Islet of Langerhans (tissue), 1 donor: ENCODE measurements at regions not wholly inside any gene's neighbourhood (a gene's known extent, or its start where the extent isn't known, plus 50 kb on each side); places are given as distances from the start of the nearest gene placed in this dataset.
A peak's percentile ranks its signal among the peaks of the same experiment; 100 is the strongest.

ENCODE experiments used
- FAIRE-seq: peaks from one replicate; lab custom pipeline; 2011; peaks lifted over from hg19 to GRCh38; lab: Jason Lieb, UNC

DNA sequence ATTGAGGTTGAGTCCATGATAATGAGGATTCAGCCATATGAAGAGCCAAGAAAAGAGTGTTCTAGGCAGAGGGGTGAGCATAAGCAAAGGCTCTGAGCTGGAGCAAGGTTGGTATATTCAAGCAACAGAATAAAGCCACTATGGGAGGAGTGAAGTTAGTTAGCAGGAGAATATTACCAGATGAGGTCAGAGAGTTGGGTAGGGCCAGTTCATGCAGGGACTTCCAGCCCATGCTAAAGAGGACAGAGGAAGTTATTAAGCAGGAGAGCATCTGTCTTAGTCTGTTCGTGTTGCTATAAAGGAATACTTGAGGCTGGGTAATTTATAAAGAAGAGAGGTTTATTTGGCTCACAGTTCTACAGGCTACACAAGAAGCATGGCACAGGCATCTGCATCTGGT lies 57.1 kb upstream of the ATG10 start:
- FAIRE-seq = no peak

DNA sequence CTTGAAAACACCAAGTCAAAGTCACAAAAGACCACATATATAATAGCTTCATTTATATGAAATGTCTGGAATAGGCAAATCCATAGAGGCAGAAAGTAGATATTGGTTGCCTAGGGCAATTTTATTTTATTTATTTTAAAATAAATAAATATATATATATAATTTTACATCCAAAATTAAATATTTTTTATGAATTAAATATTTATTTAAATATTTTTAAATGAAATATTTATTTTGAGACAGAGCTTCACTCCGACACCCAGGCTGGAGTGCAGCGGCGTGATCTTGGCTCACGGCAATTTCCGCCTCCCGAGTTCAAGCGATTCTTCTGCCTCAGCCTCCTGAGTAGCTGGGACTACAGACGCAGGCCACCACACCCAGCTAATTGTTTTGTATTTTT lies 58.9 kb upstream of the ATG10 start:
- FAIRE-seq = no peak

DNA sequence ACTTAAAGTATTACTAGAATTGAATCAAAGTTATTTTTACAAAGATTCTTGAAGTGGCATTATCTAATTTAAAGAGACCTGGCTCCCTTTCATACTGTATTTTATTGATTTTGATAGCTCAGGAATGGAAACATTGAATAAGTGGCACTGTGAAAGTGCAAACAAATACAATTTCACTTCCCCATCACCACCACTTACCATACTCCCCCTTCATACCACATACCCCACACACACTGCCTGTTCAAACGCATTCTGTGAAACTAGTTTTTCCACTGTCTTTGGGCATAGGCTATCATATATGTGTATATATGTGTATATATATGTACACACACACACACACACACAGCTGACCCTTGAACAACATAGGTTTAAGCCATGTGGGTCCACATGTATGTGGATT lies 62.1 kb upstream of the ATG10 start:
- FAIRE-seq = no peak

DNA sequence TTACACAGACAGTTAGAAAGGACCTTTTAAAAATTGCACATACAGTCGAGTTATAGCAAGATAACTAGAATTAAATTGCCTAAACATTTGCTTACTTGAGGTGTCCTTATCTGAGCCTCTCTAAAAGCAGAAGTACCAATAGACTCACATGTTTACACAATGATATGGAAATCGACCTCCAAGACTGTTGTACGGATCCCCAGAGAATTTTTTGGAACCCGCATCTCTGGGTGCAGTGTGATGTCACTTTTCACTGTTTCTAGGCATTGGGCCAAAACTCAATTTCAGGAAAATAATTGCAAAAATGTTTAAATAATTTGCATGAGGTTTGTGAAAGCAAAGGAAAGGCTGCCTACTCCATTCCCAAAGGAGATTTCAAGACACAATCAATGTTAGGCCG lies 63.1 kb upstream of the ATG10 start:
- FAIRE-seq = no peak

DNA sequence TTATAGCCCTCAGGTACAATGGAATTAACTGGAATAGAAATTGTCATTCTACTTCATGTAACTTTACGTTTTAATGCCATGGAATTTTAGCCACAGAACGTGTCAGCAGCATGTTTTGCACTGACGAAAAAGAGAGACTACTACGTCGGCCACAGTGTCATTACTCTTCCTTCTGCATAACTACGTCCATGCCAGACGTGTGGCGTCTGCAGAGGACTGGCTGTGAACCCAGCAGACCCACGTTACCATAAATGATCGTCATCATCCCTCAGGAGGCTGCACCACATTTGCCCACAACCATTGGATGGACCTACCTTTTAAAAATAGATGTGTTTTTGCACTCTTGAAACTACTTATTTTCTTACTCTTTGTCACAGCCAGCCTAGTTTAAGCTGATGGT lies 63.8 kb upstream of the ATG10 start:
- FAIRE-seq = no peak

DNA sequence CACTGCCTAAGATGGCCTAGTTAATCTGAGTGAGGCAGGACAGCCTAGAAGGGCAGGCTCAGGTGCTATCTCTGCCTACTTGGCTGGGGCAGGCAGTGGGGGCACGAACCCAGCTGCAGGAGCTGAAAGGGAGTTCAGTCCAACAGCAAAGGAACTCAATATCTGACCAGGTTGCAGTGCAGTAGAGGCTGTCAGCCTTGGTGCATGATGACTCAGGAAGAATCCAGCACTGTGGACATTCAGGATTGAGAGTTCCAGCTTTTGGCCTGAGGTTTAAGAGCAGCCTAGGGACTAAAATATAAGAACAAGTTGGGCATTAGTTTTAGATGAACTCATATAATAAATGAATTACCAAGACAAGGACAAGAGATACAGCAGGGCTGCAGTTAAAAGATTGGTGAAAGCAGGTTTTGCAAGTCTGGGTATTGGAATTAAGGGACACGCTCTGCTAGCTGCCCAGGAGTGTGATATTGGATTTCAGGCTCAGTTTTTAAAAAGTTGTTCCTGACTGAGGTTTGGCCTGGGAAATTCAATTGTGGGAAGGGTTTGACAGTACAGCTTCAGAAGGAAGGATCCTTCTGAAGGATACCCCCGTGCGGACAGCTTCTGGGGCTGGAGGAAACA lies 64.7 kb upstream of the ATG10 start:
- no peak for FAIRE-seq

DNA sequence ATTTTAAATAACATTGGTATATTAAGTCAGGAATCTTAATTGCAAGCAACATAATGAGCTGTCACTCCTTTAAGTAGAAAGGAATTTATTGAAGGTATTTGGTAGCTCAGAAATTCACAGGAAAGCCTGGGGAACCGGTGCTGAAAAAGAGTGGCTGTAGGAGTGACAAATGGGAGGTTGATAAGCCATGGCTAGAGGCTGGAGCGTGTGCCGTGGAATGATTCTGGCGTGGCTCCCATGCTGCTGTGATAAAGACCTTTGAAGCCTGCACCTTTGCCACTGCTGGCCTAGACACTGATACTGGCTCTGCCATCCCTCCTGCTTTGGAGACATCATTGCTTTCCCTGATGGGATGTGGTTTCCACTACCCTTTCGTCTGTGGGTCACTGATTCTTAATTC lies 65.7 kb upstream of the ATG10 start:
- FAIRE-seq = no peak

DNA sequence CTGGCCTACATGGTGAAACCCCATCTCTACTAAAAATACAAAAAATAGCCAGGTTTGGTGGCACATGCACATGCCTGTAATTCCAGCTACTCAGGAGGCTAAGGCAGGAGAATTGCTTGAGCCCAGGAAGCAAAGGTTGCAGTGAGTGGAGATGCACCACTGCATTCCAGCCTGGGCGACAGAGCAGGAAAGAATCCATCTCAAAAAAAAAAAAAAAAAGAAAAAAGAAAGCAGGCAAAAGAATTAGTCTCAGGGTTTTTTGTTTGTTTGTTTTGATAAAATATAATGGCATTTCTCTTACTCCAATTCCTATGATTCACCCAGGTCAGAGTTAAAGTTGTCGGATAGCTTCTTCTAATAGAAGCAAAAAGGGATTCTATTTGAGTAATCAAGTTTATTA lies 67.0 kb upstream of the ATG10 start:
- peak; percentile 27 for FAIRE-seq

DNA sequence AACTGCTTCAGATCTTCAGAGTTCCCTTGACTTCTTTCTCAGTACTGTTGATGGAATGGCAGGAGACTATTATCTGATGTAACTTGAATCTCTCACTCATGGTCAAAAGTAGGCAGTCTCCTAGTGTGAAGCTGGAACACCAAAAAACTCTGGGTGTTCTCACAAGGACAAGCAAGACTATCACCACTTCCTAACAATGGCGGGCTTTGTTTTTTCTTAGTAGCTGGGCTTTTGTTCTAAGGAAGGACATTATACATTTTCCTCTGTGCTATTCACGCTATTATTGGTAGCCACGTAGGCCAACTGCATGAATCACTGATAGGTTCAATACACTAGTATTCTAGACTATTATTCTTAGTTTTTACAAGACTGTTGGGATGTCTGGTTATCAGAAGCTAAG lies 67.7 kb upstream of the ATG10 start:
- FAIRE-seq = no peak

DNA sequence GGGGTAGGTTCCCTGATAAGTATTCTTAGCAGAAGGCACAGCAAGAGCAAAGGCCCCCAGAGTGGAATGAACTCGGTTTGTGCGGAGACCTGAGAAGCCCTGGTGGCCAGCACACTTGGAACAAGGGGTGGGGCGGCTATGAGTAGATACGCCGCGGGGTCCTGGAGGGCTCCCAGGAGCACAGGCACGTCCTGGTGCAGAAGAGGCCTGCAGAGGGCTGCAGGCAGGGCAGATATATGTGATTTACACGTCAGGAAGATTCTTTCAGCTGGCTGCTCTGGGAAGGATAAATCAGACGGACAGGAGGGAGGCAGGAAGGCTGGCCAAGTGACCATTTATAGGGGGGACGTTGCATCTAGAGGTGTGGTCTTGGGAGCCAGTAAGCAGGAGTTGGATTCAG lies 70.2 kb upstream of the ATG10 start:
- FAIRE-seq = no peak

DNA sequence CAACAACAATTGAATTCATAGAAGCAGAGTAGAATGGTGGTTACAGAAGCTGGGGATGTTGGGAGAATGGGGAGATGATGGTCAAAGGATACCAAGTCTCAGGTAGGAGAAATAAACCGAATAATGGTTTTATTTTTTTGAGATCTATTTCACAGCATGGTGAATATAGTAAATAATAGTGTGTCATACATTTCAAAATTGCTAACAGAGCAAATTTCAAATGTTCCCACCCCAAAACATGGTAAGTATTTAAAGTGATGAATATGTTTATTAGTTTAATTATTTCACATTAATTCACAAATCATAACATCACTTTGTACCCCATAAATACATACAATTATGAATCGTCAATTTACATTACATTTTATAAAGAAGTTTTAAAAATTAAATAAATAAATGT lies 72.7 kb upstream of the ATG10 start:
- no peak for FAIRE-seq

DNA sequence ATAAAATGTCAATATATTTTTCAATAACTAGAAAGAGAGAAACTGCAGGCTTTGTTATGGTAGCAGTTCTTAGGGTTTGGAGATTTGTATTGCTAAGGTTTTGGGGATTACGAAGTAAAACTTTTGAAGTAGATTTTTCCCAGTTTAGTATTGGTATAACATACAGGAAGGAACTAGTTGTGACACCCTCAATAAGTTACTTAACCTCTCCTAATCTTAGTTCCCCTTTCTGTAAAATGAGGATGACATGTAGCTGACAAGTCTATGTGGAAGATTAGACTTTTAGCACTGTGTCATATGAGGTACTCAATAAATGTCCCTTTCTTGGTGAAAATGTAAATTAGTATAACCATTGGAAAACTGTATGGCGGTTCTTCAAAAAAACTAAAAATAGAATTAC lies 73.4 kb upstream of the ATG10 start:
- no peak for FAIRE-seq

DNA sequence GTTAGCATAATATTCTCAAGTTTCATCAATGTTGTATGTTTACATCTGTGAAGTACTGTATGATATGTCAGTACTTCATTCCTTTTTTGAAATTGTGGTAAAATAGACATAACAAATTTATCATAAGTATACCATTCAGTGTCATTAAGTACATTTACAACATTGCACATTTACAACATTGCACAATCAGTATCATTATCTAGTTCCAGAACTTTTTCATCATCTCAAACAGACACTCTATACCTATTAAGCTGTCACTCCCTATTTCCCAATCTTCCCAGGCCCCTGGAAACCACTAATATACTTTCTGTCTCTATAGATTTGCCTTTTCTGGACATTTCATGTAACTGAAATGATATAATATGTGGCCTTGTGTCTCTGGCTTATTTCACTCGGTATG lies 75.1 kb upstream of the ATG10 start:
- FAIRE-seq = no peak

DNA sequence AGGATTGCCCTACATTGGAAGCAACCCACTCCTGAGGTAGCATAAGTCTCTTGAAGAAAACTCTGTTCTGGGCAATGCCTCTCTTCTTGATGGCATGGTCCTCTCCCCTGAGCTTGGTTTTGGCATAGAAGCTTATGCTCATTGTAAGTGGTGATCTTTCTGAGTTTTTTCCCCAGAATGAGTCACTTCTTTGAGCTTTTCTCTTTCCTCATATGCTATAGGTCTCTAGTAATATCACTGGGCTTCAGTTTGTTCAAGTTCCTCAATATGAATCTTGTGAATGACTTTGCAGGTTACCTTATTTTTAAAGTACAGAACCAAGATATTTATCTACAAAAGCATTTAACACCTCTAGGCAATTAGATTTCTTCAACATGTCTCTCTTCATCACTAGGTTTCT lies 76.5 kb upstream of the ATG10 start:
- FAIRE-seq = no peak

DNA sequence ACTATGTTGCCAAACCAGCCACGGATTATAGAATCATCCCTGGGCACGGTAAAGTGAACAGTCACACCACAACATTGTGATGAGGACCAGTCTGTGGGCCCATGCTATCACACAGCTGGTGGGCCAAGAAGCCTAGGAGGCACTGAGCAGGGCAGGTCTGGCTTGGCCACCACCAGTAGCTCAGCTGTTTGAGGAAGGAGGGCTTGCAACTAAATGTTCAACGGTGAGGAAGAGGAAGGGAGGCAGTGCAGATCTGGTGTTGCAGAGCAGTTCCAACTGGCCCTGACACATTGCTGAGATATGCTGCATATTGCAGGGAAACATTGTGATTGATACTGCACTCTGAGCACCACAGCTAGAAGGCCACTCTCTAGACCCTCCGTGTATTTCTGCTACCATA lies 77.9 kb upstream of the ATG10 start:
- FAIRE-seq = no peak

DNA sequence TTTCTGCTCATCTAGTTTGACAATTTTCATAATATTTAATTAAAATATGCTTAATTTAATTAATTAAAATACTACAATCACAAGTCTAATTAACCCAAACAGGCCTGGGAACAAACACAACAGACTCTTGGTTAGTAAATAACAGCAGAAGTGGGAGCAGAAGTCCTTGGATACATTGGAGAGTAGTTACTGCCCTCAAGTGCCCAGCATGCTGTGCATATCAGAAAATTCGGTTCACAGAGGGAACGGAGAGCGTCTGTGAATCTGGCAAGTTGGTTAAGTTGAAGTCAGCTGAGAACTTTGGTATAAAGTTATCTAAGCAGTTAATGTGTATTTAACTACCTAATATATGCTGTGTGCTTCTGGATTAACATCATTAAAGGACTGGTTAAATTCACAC lies 87.0 kb upstream of the ATG10 start:
- FAIRE-seq = no peak

DNA sequence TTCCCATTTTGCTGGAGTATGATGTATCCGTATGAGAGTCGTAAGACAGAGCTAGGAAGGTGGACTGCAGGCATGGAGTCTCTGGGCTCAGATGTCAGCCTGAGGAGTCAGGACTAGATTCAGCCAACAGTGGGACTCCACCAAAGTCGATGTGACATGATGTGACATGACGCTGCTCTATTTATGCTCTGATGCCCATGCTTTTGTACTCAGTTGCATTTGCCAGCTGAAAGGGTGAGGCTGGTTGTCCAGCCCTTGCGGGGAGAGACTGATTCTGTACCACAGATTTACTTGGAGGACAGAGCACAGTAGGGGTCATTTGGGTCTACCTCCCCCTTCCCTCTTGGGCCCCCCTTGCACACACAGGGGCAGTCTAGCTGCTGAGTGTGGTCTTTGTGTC lies 88.5 kb upstream of the ATG10 start:
- no peak for FAIRE-seq

DNA sequence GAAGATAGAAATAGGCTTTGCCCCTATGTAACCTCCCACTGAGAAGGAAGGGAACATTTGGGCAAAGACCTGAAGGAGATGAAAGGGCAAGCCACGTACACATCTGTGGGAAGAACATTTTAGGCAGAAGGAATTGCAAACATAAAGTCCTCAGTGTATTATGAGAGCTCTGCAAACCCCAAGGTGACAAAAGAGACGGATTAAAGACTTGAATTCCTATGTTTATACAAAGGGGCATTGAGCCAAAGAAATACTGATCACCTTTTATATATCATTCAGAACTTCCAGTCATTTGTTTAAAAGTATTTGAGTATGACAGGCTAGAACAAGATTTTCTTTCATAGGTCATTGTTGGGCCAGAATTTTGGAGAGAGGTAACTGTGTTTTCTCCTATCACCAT lies 90.2 kb upstream of the ATG10 start:
- no peak for FAIRE-seq

DNA sequence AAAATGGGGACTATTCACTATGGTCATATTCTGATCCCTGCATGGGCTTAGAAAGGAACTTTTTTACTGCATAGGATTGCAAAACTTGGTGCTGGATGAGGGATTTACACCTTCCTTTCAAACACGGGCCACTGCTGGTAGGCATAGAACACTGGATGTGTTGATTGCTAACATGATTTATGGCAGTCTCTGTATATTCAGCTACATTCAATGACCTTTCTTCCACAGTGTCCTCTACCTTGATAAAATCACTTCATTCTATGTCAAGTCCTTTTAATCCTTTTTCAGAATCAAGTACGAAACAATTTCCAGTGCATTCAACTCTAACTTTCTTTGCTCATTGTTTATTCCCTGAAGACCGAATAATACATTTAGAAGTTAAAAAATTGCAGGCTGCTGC lies 91.9 kb upstream of the ATG10 start:
- no peak for FAIRE-seq

DNA sequence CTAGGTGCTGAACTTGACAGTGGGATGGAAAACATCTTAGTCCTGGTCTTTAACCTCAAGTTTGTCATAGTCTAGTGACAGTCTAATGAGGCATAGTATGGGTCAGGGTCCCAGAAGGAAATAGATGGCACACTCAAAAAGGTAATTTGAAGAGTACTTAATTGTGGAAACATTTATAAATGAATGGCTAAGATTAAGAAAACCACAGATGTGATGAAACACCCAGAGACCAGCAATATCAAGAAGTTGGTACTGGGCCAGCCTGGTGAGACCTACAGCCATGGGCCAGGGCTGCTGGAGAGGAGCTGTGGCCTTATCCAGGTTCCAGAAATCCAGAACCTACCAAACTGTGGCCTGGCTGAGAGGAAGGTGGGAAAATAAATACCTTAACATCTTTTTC lies 93.5 kb upstream of the ATG10 start:
- FAIRE-seq = no peak

DNA sequence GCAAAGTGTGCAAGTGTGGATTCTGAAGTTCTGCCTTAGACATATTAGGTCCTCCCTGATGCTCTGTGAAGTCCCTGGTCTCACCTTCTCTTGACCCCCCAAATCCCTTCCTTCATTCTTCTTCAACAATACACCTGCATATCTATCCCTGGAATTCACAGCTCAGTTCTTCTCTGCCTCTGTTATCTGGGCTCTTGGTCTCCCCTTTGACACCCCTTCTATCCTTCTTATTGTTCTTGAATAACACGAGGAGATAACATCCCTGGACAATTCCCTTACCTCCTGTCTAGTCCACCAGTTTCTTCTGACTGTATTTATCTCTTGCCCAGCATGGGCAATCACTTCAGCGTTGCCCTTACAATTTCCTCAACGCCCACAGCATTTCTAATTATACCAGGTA lies 104.8 kb upstream of the ATG10 start:
- no peak for FAIRE-seq

DNA sequence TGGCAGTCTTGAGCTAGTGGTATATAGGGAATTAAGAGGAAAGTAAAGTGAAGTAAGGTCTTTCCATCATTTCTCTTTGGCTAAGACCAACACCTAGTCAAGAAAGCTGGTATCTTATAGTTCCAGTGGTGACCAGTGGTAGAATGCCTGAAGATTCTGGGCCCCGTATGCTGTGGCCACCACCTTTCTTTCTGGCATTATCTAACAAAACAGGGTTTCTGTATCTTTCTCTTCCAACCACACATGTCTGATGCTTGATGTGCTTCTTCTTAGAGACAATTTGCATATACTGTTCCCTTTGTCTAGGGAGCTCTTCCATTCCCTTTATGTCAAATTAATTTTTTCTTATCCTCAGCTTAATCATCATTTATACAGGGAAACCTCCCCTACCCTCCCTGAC lies 109.9 kb upstream of the SSBP2 start:
- FAIRE-seq = no peak

DNA sequence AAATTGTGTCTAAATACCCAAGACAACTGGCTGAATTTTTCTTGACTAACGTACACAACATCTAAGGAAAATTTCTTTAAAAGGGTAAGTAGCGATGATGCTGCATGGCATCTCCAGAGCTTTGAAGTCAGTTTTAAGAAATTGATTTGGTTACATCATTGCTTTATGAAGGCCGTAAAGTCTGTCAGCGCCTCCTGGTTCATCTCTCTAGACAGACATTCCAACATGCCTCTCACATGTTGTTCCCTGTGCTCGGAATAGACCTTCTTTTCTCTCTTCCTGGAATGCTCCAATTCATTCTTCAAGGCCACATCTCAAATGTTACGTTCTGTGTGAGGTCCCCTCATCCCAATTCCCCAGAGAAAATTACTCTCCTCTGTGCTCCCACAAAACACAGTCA lies 108.7 kb upstream of the SSBP2 start:
- no peak for FAIRE-seq

DNA sequence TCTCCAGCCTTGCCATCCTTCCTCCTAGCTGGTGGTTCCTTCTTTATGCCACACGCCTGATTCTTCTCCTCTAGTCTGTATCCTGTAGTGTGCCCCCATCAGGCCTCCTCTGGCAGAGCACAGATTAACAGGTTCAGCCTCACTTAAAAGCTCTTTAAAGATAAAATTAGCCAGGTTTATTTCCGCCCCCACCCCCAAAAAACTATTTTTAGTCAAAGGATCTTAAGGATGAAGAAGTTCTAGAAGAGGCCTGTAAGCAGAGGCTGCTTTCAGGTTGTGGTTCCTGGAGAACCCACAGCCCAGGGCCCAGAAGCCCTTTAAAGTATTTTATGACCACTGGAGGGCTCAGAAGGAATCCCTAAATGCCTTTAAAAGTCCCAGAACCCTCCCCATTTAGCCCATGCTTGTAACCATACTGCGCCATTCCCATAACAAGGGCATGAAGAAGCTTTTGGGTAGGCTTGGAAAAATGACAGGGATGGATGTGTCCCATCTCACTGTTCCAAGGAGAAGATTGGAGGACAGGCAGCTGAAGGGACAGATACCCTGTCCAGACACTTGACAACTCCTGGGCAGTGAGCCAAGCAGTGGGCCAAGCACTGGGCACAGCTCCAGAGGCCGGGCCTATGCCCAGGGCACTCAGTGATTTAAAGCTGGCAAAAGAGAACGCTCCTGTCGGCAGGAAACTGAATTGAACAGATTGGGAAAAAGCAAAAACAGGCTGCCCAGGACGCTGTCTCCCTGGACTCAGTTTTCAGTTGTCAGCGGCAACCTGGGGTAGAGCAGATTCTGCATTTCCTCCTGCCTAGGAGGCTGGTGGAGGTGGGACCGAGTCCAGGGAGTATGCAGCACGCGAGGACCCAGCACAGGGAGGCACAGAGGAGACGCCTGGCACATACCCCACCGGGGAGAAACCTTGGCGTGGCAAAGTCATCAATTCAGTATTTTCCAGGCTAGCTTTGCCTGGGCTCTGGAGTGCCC lies 106.3 kb upstream of the SSBP2 start:
- peak; percentile 84 for FAIRE-seq
